ENCODE measurements at regions not wholly inside any gene's neighbourhood (a gene's known extent, or its start where the extent isn't known, plus 50 kb on each side); places are given as distances from the start of the nearest gene placed in this dataset.

DNA sequence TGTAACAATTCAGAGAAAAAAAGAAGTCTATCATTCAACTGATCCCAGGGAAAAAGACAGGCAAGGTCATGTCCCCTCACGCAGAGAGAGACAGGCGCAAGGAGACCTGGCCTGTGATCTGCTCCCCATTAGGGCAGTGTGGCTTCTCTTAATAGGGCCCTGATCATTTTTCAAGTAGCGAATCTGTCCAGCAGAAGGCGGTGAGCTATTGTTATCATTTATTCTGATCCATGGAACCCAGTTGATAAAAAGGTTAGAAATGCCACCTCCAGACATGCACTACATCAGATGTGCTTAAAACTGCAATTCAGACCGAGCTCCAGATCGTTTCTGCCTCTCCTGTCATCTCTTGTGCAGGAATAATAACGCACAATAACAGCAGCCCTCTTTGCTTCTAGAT, 1025.6 kb upstream of the PIK3C3 start:
- TF ChIP-seq EP300 (IDR thresholded peaks at IDR 0.05) (no peak), POLR2AphosphoS5 (IDR thresholded peaks at IDR 0.05) (no peak)
- TF ChIP-seq, protein P1, sequence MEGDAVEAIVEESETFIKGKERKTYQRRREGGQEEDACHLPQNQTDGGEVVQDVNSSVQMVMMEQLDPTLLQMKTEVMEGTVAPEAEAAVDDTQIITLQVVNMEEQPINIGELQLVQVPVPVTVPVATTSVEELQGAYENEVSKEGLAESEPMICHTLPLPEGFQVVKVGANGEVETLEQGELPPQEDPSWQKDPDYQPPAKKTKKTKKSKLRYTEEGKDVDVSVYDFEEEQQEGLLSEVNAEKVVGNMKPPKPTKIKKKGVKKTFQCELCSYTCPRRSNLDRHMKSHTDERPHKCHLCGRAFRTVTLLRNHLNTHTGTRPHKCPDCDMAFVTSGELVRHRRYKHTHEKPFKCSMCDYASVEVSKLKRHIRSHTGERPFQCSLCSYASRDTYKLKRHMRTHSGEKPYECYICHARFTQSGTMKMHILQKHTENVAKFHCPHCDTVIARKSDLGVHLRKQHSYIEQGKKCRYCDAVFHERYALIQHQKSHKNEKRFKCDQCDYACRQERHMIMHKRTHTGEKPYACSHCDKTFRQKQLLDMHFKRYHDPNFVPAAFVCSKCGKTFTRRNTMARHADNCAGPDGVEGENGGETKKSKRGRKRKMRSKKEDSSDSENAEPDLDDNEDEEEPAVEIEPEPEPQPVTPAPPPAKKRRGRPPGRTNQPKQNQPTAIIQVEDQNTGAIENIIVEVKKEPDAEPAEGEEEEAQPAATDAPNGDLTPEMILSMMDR (IDR thresholded peaks at IDR 0.05): no peak

Data from sigmoid colon (tissue), 4 donors.